HFF-Myc (cell line): ENCODE measurements at regions not wholly inside any gene's neighbourhood (a gene's known extent, or its start where the extent isn't known, plus 50 kb on each side); places are given as distances from the start of the nearest gene placed in this dataset.
"Not testable (repeated sequence)": the region's sequence is repeated elsewhere in the genome, so short reads cannot be mapped to it uniquely, and the experiment has no call there.

ENCODE experiments used
- DNase-seq: peaks from one replicate; pipeline ENCODE4 v3.0.0-alpha.2; 2011; ENCODE audit warnings: low read depth; ENCODE audit errors: extremely low read depth
- H3K4me3 ChIP-seq: replicated peaks from 2 replicates; pipeline ENCODE4 v1.5.1; 2011; ENCODE audit warnings: low read depth, mild to moderate bottlenecking, control low read depth, low read length
- TF ChIP-seq, protein P1 (sequence below): IDR thresholded peaks from 2 replicates; pipeline ENCODE4 v1.5.1; 2012; ENCODE audit warnings: mild to moderate bottlenecking, low read depth, low read length, control low read depth; ENCODE audit errors: missing control alignments

DNA sequence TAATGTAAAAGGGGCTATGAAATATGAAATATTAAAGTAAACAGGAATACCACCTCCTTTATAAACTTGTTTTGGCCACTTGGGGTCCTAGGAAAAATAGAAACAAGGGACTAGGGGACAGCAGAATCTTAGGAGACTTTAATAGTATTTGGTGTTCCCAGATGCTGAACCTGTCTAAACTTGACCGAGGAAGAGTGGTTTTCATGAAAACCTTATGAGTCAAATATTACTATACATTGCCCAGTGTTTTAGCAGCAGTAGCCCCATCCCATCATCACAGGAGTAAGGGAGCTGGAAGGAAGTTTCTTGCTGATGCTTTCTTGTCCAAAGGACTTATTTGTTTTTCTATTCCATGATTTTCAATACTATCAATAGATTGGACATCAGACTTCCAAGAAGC, 177.5 kb upstream of the CAND1 start:
- no peak for DNase-seq
- TF ChIP-seq, protein P1, sequence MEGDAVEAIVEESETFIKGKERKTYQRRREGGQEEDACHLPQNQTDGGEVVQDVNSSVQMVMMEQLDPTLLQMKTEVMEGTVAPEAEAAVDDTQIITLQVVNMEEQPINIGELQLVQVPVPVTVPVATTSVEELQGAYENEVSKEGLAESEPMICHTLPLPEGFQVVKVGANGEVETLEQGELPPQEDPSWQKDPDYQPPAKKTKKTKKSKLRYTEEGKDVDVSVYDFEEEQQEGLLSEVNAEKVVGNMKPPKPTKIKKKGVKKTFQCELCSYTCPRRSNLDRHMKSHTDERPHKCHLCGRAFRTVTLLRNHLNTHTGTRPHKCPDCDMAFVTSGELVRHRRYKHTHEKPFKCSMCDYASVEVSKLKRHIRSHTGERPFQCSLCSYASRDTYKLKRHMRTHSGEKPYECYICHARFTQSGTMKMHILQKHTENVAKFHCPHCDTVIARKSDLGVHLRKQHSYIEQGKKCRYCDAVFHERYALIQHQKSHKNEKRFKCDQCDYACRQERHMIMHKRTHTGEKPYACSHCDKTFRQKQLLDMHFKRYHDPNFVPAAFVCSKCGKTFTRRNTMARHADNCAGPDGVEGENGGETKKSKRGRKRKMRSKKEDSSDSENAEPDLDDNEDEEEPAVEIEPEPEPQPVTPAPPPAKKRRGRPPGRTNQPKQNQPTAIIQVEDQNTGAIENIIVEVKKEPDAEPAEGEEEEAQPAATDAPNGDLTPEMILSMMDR = no peak
- no peak overlapping the region for H3K4me3 ChIP-seq

DNA sequence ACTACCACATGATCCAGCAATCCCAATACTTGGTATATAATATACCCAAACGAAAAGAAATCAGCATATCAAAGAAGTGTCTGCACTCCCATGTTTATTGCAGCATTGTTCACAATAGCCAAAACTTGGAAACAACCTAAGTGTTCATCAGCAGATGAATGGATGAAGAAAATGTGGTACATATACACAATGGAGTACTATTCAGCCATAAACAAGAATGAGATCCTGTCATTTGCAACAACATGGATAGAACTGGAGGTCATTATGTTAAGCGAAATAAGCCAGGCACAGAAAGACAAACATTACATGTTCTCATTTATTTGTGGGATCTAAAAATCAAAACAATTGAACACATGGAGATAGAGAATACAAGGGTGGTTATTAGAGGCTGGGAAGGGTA, 176.2 kb upstream of the CAND1 start:
- DNase-seq, H3K4me3 ChIP-seq: not testable (repeated sequence)

DNA sequence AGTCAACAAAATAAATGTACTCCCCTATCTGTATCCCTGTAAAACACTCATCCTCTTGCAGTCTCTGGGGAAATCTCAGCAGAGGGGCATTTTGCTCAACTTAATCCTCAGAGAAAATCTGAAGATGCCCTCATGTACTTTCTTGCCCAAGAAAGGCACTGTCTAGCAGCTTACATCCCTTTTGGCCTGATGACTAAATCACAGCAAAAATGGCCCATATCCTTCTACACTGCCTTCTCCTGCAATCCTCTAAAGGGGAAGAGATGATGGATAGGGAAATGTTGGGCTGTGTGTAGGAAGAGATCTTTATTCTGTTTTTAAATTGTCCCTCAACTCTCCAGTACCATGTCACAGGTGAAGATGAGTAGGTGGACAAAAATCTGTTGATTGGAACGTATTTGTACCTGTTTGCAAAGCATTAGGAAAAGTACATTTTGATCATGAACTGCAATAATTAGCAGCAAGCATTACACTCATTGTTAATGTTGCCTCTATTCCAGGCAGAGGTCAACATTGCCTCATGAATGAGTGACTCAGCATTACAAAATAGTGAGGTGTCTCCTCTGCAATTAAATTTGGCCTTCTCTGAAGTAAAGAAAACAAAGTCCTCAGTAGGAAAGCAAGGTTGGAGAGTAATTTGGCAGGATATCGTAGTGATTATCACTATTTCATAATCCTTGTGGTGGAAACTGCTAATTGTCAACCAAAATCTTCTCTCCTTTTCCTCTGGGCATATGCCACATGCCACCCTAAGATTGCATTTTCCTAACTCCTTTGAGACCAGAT, 172.4 kb upstream of the CAND1 start:
- no peak overlapping the region for H3K4me3 ChIP-seq
- DNase-seq = no peak
- TF ChIP-seq, protein P1 = no peak

DNA sequence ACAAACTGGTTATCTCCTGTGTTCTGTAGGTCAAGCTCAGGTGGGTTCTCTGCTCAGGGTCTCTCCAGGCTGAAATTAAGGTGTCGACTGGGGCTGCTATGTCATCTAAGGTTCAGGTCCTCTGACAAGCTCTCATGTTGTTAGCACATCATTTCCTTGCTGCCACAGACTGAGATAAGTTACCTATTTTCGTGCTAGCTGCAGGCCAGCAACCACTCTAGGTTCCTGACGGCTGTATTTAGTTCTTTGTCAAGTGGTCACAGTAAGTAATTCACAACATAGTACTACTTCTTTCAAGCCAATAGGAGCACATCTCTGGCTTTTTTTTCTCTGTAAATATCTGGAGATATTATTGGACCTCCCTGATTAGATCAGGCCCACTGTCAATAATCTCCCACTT, 169.3 kb upstream of the CAND1 start:
- TF ChIP-seq, protein P1 = no peak
- H3K4me3 ChIP-seq = no peak overlapping the region
- DNase-seq = no peak

DNA sequence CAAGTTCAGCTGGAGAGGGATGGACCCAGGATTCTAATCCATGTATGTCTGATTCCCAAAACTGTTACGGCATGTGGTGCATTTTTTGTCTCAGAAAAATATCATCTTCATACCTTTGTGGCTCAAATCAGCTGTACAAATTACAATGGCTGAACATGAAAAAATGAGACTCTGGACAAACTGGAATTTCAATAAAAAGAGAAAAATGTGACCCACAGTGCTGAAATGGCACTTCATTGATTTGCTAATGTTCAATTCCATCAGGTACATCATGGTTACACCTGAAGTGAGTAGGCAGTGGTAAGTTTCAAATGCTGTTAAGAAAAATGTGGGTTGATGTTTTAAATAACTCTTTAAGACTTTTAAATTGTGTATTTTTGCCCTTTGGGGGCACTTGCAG, 165.6 kb upstream of the CAND1 start:
- no peak for DNase-seq
- TF ChIP-seq, protein P1 = no peak
- no peak overlapping the region for H3K4me3 ChIP-seq

DNA sequence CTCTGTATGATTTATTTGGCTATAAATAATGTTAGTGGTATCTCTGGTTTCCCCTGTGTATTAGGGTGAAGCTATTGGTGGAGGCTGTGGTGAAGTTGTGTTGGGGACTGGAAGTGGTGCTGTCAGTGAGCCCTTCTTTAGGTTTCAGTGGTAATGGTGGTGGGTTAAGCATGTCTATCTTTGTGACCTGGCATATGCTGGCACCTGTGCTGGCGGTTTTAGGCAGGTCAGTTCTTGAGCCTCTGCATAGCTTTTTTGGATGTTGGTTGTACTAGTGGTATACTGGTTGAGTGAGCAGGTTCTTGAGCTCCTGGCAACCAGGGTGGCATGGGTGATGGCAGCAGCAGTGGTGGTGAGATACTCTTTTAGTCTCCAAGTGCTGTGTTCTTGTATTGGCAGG, 161.9 kb upstream of the CAND1 start:
- no peak overlapping the region for H3K4me3 ChIP-seq
- TF ChIP-seq, protein P1 = no peak
- DNase-seq = no peak

DNA sequence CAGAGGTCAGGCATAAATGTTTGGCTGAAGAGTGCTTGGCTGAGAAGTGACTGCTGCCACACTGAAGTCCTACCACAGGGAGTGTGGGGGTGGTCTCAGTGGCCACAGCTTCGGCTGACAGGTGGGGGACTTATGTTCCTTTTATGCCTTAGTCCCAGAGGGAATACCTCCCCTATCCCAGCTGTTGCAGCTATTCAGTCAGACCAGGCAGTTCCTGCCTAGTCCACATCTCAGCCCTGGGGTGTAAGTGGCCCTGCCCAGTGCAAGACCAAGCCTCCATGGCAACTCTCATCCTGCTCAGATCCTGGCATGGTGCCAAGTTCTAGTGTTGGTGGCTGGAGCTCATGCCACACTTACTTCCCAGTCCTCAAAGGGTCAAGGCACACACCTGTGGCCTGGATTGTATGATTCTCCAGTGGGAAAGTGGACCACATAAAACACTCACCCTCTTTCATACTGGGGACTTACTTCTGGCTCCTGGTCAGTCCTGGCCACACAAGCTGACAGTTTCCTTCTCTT, 161.3 kb upstream of the CAND1 start:
- TF ChIP-seq, protein P1 = no peak
- DNase-seq = no peak
- no peak overlapping the region for H3K4me3 ChIP-seq

DNA sequence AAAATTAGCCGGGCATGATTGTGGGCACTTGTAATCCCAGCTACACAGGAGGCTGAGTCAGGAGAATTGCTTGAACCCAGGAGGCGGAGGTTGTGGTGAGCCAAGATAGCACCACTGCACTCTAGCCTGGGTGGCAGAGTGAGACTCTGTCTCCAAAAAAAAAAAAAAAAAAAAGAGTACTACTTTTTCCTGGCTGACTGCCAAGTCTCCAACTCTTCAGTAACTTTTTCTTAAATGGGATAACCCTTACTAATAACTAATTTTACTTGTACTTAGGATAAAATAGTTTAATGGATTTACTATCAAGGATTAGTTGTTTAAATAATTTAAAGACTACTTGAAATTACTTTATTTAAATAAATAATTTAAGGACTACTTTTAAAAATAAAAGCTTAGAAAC, 158.8 kb upstream of the CAND1 start:
- H3K4me3 ChIP-seq, DNase-seq: not testable (repeated sequence)
